NCI-H82 treated with DMSO at 0.1 percent for 48 hours (cell line): ENCODE measurements at regions not wholly inside any gene's neighbourhood (a gene's known extent, or its start where the extent isn't known, plus 50 kb on each side); places are given as distances from the start of the nearest gene placed in this dataset.

Source experiments
- DNase-seq: peaks from one replicate; lab custom pipeline; 2025; ENCODE audit not compliant: unreplicated experiment; lab: John Stamatoyannopoulos, UW

- DNase-seq, result no peak
These were observed 144.3 kb downstream of the ACTBL2 start for GRCh38 chr5:57338068-57338867.

GRCh38 chr5:57335092-57335660 lies 147.4 kb downstream of the ACTBL2 start:
- DNase-seq, result no peak

GRCh38 chr5:57334475-57334874 lies 148.1 kb downstream of the ACTBL2 start:
- DNase-seq, result no peak

- no peak for DNase-seq
These were observed 150.2 kb downstream of the ACTBL2 start for GRCh38 chr5:57332361-57332760.

- no peak for DNase-seq
These were observed 153.9 kb downstream of the GPBP1 start for GRCh38 chr5:57327561-57328367.

GRCh38 chr5:57325678-57326397 lies 152.0 kb downstream of the GPBP1 start:
- DNase-seq, result no peak

GRCh38 chr5:57324861-57325260 lies 151.0 kb downstream of the GPBP1 start:
- DNase-seq, result no peak

- DNase-seq, result no peak
These were observed 150.3 kb downstream of the GPBP1 start for GRCh38 chr5:57324181-57324580.

GRCh38 chr5:57320582-57320981 lies 146.7 kb downstream of the GPBP1 start:
- no peak for DNase-seq

- DNase-seq, result no peak
These were observed 145.8 kb downstream of the GPBP1 start for GRCh38 chr5:57319628-57320027.

- no peak for DNase-seq
These were observed 144.4 kb downstream of the GPBP1 start for GRCh38 chr5:57318251-57318650.

GRCh38 chr5:57317341-57317740 lies 143.5 kb downstream of the GPBP1 start:
- DNase-seq, result no peak

- no peak for DNase-seq
These were observed 143.0 kb downstream of the GPBP1 start for GRCh38 chr5:57316798-57317327.

- DNase-seq, result no peak
These were observed 142.1 kb downstream of the GPBP1 start for GRCh38 chr5:57315941-57316340.
